K562 (cell line): ENCODE measurements at regions not wholly inside any gene's neighbourhood (a gene's known extent, or its start where the extent isn't known, plus 50 kb on each side); places are given as distances from the start of the nearest gene placed in this dataset.

Source experiments
- ATAC-seq: fragments of 200-7000 bp; cut with Tn5 transposase; 3 replicates; pipeline ENCODE4 v1.9.1; 2020; ENCODE audit warnings: moderate library complexity
- BruUV-seq: library from RNA; stranded (reverse); fragments of 400-500 nt; replicated peaks from 2 replicates; lab custom pipeline; 2021; lab: Mats Ljungman, UMichigan
- CTCF ChIA-PET: fragments of 300-600 bp; formaldehyde crosslinking; extraction: SDS; loops from one replicate; lab custom pipeline; 2021; ENCODE audit warnings: low intra/inter-chr PET ratio; lab: Yijun Ruan, JAX
- POLR2A ChIA-PET: fragments of 300-600, 350-650 bp; sonication (Branson Sonifier 250); formaldehyde crosslinking; extraction: SDS; loops from one replicate; lab custom pipeline; 2021; ENCODE audit warnings: antibody characterized with exemption, inconsistent platforms; lab: Yijun Ruan, JAX
- DNase-seq, 4 experiments: peaks; one replicate each; pipeline versions ENCODE4 v3.0.0 to v3.0.0-alpha.2; 2011 to 2018; ENCODE audit warnings: low spot score in 3 of 4, mixed read lengths in 3 of 4; ENCODE audit errors: extremely low read depth in 1 of 4
- FAIRE-seq: peaks from 2 replicates; lab custom pipeline; 2011; peaks lifted over from hg19 to GRCh38; lab: Jason Lieb, UNC
- H2AFZ ChIP-seq: 2 replicates; pipeline ENCODE4 v1.6.0; 2011; ENCODE audit warnings: low read depth, low read length, control low read depth, inconsistent platforms
- H3K27ac ChIP-seq: fragments of 200-600 bp; 3 replicates; pipeline ENCODE4 v1.8.0; 2011; ENCODE audit warnings: low read depth, mild to moderate bottlenecking, control low read depth, inconsistent platforms, low read length, moderate library complexity, mixed read lengths; ENCODE audit errors: extremely low read depth
- H3K27me3 ChIP-seq, 2 experiments: fragments of 300-600 bp in 1 of 2; 2 replicates in 1 of 2; 3 replicates in 1 of 2; pipeline versions ENCODE4 v1.6.0 to v1.8.0; 2011; ENCODE audit warnings: inconsistent platforms in 2 of 2, low read length in 2 of 2, mild to moderate bottlenecking in 1 of 2, mixed read lengths in 1 of 2, moderate library complexity in 1 of 2; ENCODE audit not compliant: control insufficient read depth in 2 of 2, insufficient read depth in 2 of 2
- H3K36me3 ChIP-seq: fragments of 300-600 bp; 3 replicates; pipeline ENCODE4 v1.8.0; 2011; ENCODE audit warnings: mild to moderate bottlenecking, low read length, inconsistent platforms; ENCODE audit not compliant: control insufficient read depth, insufficient read depth
- H3K4me1 ChIP-seq, 2 experiments: fragments of 200-600 bp in 1 of 2; replicated peaks in 1 of 2; 2 replicates in 1 of 2; 3 replicates in 1 of 2; pipeline versions ENCODE4 v1.5.1 to v1.8.0; 2011; ENCODE audit warnings: inconsistent platforms in 2 of 2, low read length in 2 of 2, mild to moderate bottlenecking in 1 of 2, mixed read lengths in 1 of 2, moderate library complexity in 1 of 2; ENCODE audit not compliant: control insufficient read depth in 2 of 2, insufficient read depth in 2 of 2
- H3K4me2 ChIP-seq: 2 replicates; pipeline ENCODE4 v1.6.1; 2011; ENCODE audit warnings: low read length, control low read depth, inconsistent platforms, mixed read lengths; ENCODE audit not compliant: insufficient read depth
- H3K4me3 ChIP-seq: fragments of 200-600 bp; sonication (generic), shearing (Covaris generic); 2 replicates; pipeline ENCODE4 v1.5.1; 2016; ENCODE audit warnings: control low read depth, inconsistent platforms
- H3K79me2 ChIP-seq: fragments of 200-600 bp; 3 replicates; pipeline ENCODE4 v1.8.0; 2011; ENCODE audit warnings: low read length, inconsistent platforms; ENCODE audit not compliant: control insufficient read depth, insufficient read depth
- H3K9ac ChIP-seq, 2 experiments: 2 replicates each; pipeline versions ENCODE4 v1.6.0 to v1.6.1; 2011; ENCODE audit warnings: low read depth in 2 of 2, low read length in 2 of 2, control low read depth in 1 of 2, inconsistent platforms in 1 of 2, mild to moderate bottlenecking in 1 of 2, mixed read lengths in 1 of 2; ENCODE audit not compliant: insufficient read depth in 1 of 2
- H3K9me1 ChIP-seq: one replicate; pipeline ENCODE4 v1.6.0; 2011; ENCODE audit warnings: inconsistent platforms, mild to moderate bottlenecking, low read length, moderate library complexity; ENCODE audit not compliant: control insufficient read depth, insufficient read depth
- H3K9me3 ChIP-seq: replicated peaks from 2 replicates; pipeline ENCODE4 v1.5.1; 2011; ENCODE audit warnings: low read depth, low read length, inconsistent platforms; ENCODE audit not compliant: control insufficient read depth, insufficient read depth
- H4K20me1 ChIP-seq: replicated peaks from 2 replicates; pipeline ENCODE4 v1.6.1; 2011; ENCODE audit warnings: low read length, inconsistent platforms, mixed read lengths; ENCODE audit not compliant: control insufficient read depth, insufficient read depth
- ARNT ChIP-seq, 2 experiments: fragments of 450-650 bp; IDR thresholded peaks; 2 replicates each; pipeline ENCODE4 v1.6.1; 2016; ENCODE audit warnings: mild to moderate bottlenecking in 1 of 2
- C11orf30 ChIP-seq: fragments of 450-650 bp; IDR thresholded peaks from 2 replicates; pipeline ENCODE4 v1.6.1; 2016; ENCODE audit warnings: low read depth, mild to moderate bottlenecking
- ETV5 ChIP-seq: sonication (generic); formaldehyde crosslinking; IDR thresholded peaks from 2 replicates; pipeline ENCODE4 v1.4.0; 2020; ENCODE audit warnings: low read depth, mild to moderate bottlenecking, missing genetic modification reagents
- ETV6 ChIP-seq, 3 experiments: fragments of 150-350 bp in 1 of 3; sonication (generic) in 1 of 3; formaldehyde crosslinking in 1 of 3; IDR thresholded peaks; 2 replicates each; pipeline versions ENCODE4 v1.6.1 to v1.8.0; 2014 to 2022; ENCODE audit warnings: borderline replicate concordance in 2 of 3, low read depth in 2 of 3, antibody characterized with exemption in 1 of 3, low read length in 1 of 3, mild to moderate bottlenecking in 1 of 3, missing genetic modification reagents in 1 of 3
- EZH2 ChIP-seq: IDR thresholded peaks from 2 replicates; pipeline ENCODE4 v1.6.1; 2012; ENCODE audit warnings: low read depth, mild to moderate bottlenecking, inconsistent platforms, low read length, borderline replicate concordance
- MTA1 ChIP-seq: fragments of 450-650 bp; IDR thresholded peaks from 2 replicates; pipeline ENCODE4 v1.6.1; 2017; ENCODE audit warnings: borderline replicate concordance
- PRDM10 ChIP-seq: fragments of 450-650 bp; IDR thresholded peaks from 2 replicates; pipeline ENCODE4 v1.6.1; 2018; ENCODE audit not compliant: partially characterized antibody
- RCOR1 ChIP-seq, 2 experiments: IDR thresholded peaks; 2 replicates each; pipeline ENCODE4 v1.6.1; 2012; ENCODE audit warnings: low read depth in 2 of 2, low read length in 2 of 2, borderline replicate concordance in 1 of 2, improper control_type of control experiment in 1 of 2
- ZNF445 ChIP-seq: fragments of 250-450 bp; sonication (Bioruptor Pico); IDR thresholded peaks from 2 replicates; pipeline ENCODE4 v1.4.0; 2020; ENCODE audit warnings: low read depth, mild to moderate bottlenecking, moderate library complexity
- ZNF512 ChIP-seq: IDR thresholded peaks from 2 replicates; pipeline ENCODE4 v1.6.1; 2016; ENCODE audit warnings: missing genetic modification characterization, missing compliant biosample characterization
- WGBS: fragments of 100-300 bp; shearing (Covaris generic); methylation state at CpG from one replicate; pipeline ENCODE4 v1.1.6; 2016; ENCODE audit warnings: low coverage, mixed read lengths; ENCODE audit not compliant: insufficient coverage; ENCODE audit errors: missing lambda C conversion rate; 5-methylcytosine and 5-hydroxymethylcytosine counted together
- in situ Hi-C: fragments of 300-500 bp; cut with MboI; formaldehyde crosslinking; loops from 4 replicates; pipeline ENCODE4 v1.15.0; 2018; ENCODE audit warnings: inconsistent platforms, mixed read lengths
- intact Hi-C: fragments of 100-400 bp; cut with micrococcal nuclease; formaldehyde crosslinking; loops from 2 replicates; pipeline ENCODE4 v1.14.2; 2022

- intact Hi-C loops (no loop called here), in situ Hi-C loops (no loop called here)
- no peaks in the 10 kb centered on the region; a peak in 1 of 5 replicates for H3K4me1 ChIP-seq
- ChIA-PET POLR2A (interaction anchor here (1.6 kb wide), 1 partner anchor 16 kb away, joined by 3 read pairs; no protein-coding TSS in a partner anchor), CTCF (no interaction called here)
- no peaks in the 10 kb centered on the region for H3K9me3 ChIP-seq
- H3K36me3 ChIP-seq: no peaks in the 10 kb centered on the region
- H3K9me1 ChIP-seq: no peaks in the 10 kb centered on the region
- DNase-seq (no peak), ATAC-seq (no peak), FAIRE-seq (no peak)
- H3K27ac ChIP-seq: no peak overlapping the region
- WGBS: 36% methylated on average over 1 of the region's 1 CpG
- no peak overlapping the region for H3K9ac ChIP-seq
- no peak overlapping the region for H3K4me3 ChIP-seq
- H3K27me3 ChIP-seq: no peaks in the 10 kb centered on the region
- no TSS peak for BruUV-seq
- TF ChIP-seq RCOR1 (IDR thresholded peaks at IDR 0.05; ENCODE audit: borderline replicate concordance in 1 of 2, low read depth in 2 of 2, low read length in 2 of 2) (no peak), ETV5 (no peak), ZNF512 (tag) (no peak), C11orf30 (no peak)
- no peaks in the 10 kb centered on the region for H3K79me2 ChIP-seq
- no peak overlapping the region for H3K4me2 ChIP-seq
- no peaks in the 10 kb centered on the region for H4K20me1 ChIP-seq
- no peak overlapping the region for H2AFZ ChIP-seq
These were observed 580.4 kb upstream of the ZEB2 start for GRCh38 chr2:145100301-145100700.

- no TSS peak for BruUV-seq
- H3K27ac ChIP-seq: no peak overlapping the region
- no peaks in the 10 kb centered on the region for H3K9me3 ChIP-seq
- TF ChIP-seq ARNT (IDR thresholded peaks at IDR 0.05) (no peak), ETV6 (IDR thresholded peaks at IDR 0.05; ENCODE audit: borderline replicate concordance in 1 of 2, low read depth in 2 of 2, low read length in 1 of 2) (no peak), ETV6 (CRISPR knock-in tag; IDR thresholded peaks at IDR 0.05; ENCODE audit: borderline replicate concordance) (no peak), PRDM10 (peak; percentile 26), EZH2 (no peak), MTA1 (no peak), ZNF445 (no peak)
These were observed 576.7 kb upstream of the ZEB2 start for GRCh38 chr2:145096582-145096981.

More at GRCh38 chr2:145096582-145096981, 576.7 kb upstream of the ZEB2 start:
- ChIA-PET POLR2A (interaction anchor here (0.9 kb wide), 1 partner anchor 12 kb away, joined by 3 read pairs; no protein-coding TSS in a partner anchor), CTCF (no interaction called here)
- DNase-seq (peak in 2 of 4 experiments; percentile 7 to 34), ATAC-seq (peak; percentile 64), FAIRE-seq (peak; percentile 57)
- in situ Hi-C loops (no loop called here), intact Hi-C loops (no loop called here)
- Histone ChIP-seq H4K20me1 (no peaks in the 10 kb centered on the region), H3K9me1 (no peaks in the 10 kb centered on the region), H3K4me1 (no peaks in the 10 kb centered on the region; a peak in 1 of 5 replicates), H3K4me3 (no peak overlapping the region), H3K4me2 (no peak overlapping the region), H3K9ac (no peak overlapping the region), H3K79me2 (no peaks in the 10 kb centered on the region), H3K27me3 (no peaks in the 10 kb centered on the region), H3K36me3 (no peaks in the 10 kb centered on the region), H2AFZ (no peak overlapping the region)
